PC-9 (cell line): ENCODE measurements at regions not wholly inside any gene's neighbourhood (a gene's known extent, or its start where the extent isn't known, plus 50 kb on each side); places are given as distances from the start of the nearest gene placed in this dataset.

Experiments
- BruUV-seq: library from RNA; stranded (reverse); fragments of 400-500 nt; replicated peaks from 2 replicates; lab custom pipeline; 2021; lab: Mats Ljungman, UMichigan
- CTCF ChIA-PET: fragments of 300-600 bp; sonication (Branson Sonifier 250); formaldehyde crosslinking; loops from one replicate; lab custom pipeline; 2022; ENCODE audit warnings: antibody characterized with exemption; lab: Charles Lee
- POLR2A ChIA-PET: fragments of 300-600 bp; sonication (Branson Sonifier 250); formaldehyde crosslinking; loops from one replicate; lab custom pipeline; 2022; ENCODE audit warnings: antibody characterized with exemption; ENCODE audit not compliant: unreplicated experiment; lab: Charles Lee
- DNase-seq, 2 experiments: peaks; one replicate each; pipeline versions ENCODE4 v3.0.0 to v3.0.0-alpha.2; 2015 to 2022; ENCODE audit warnings: mixed read lengths in 1 of 2
- H2AFZ ChIP-seq: fragments of 200-600 bp; sonication (generic); 2 replicates; pipeline ENCODE4 v1.8.1; 2017; ENCODE audit warnings: antibody characterized with exemption
- H3F3A ChIP-seq: fragments of 200-600 bp; sonication (generic); 2 replicates; pipeline ENCODE4 v1.8.1; 2017; ENCODE audit warnings: antibody characterized with exemption, mild to moderate bottlenecking, low read depth; ENCODE audit not compliant: insufficient read depth
- H3K27ac ChIP-seq: fragments of 200-600 bp; sonication (generic); 2 replicates; pipeline ENCODE4 v1.6.1; 2016; ENCODE audit warnings: mixed run types
- H3K27me3 ChIP-seq: fragments of 200-600 bp; sonication (generic); 2 replicates; pipeline ENCODE4 v1.6.1; 2016; ENCODE audit warnings: low read depth, mixed run types; ENCODE audit not compliant: insufficient read depth
- H3K36me3 ChIP-seq: fragments of 200-600 bp; sonication (generic); 2 replicates; pipeline ENCODE4 v1.6.1; 2016; ENCODE audit warnings: low read depth, mixed run types
- H3K4me1 ChIP-seq: fragments of 200-600 bp; sonication (generic); replicated peaks from 2 replicates; pipeline ENCODE4 v1.6.1; 2016; ENCODE audit warnings: mixed run types; ENCODE audit not compliant: insufficient read depth
- H3K4me2 ChIP-seq: fragments of 200-600 bp; sonication (generic); 2 replicates; pipeline ENCODE4 v1.6.1; 2017; ENCODE audit warnings: mixed run types
- H3K4me3 ChIP-seq: fragments of 200-600 bp; sonication (generic); 2 replicates; pipeline ENCODE4 v1.6.1; 2016; ENCODE audit warnings: mixed run types
- H3K79me2 ChIP-seq: fragments of 200-600 bp; sonication (generic); 2 replicates; pipeline ENCODE4 v1.6.1; 2017; ENCODE audit warnings: low read depth, mixed run types
- H3K9me2 ChIP-seq: fragments of 200-600 bp; sonication (generic); 2 replicates; pipeline ENCODE4 v1.8.1; 2017; ENCODE audit warnings: mild to moderate bottlenecking; ENCODE audit not compliant: insufficient read depth
- H3K9me3 ChIP-seq: fragments of 200-600 bp; sonication (generic); 2 replicates; pipeline ENCODE4 v1.8.1; 2016; ENCODE audit warnings: low read depth; ENCODE audit not compliant: insufficient read depth
- H4K20me1 ChIP-seq: fragments of 200-600 bp; sonication (generic); 2 replicates; pipeline ENCODE4 v1.8.1; 2017; ENCODE audit not compliant: insufficient read depth
- CTCF ChIP-seq: fragments of 200-600 bp; sonication (generic); conservative IDR thresholded peaks from 2 replicates; pipeline ENCODE4 v1.6.1; 2017; ENCODE audit warnings: mixed run types, antibody characterized with exemption, mild to moderate bottlenecking, moderate library complexity
- EZH2 ChIP-seq: fragments of 200-600 bp; sonication (generic); IDR thresholded peaks from 2 replicates; pipeline ENCODE4 v1.8.0; 2017; ENCODE audit warnings: antibody characterized with exemption, low read depth
- intact Hi-C: fragments of 100-400 bp; cut with micrococcal nuclease; formaldehyde crosslinking; loops from one replicate; pipeline ENCODE4 v1.10.0; 2022; ENCODE audit not compliant: unreplicated experiment

GRCh38 chr16:9446471-9447194 lies 355.2 kb downstream of the HAPSTR1 start:
- H3K4me1 ChIP-seq = no peaks in the 10 kb centered on the region
- intact Hi-C loops = no loop called here
- BruUV-seq = no TSS peak
- no peak for DNase-seq
- no peaks in the 10 kb centered on the region; the same call in 1 of the 2 replicates for H4K20me1 ChIP-seq
- H3K27me3 ChIP-seq = peaks cover 10% of the 10 kb centered on the region; the same call in 1 of the 2 replicates
- ChIA-PET POLR2A (no interaction called here), CTCF (no interaction called here)
- H3K4me2 ChIP-seq = no peak overlapping the region
- TF ChIP-seq CTCF (no peak), EZH2 (no peak)
- H3K79me2 ChIP-seq = no peaks in the 10 kb centered on the region
- H2AFZ ChIP-seq = no peak overlapping the region
- H3K9me3 ChIP-seq = no peaks in the 10 kb centered on the region
- no peaks in the 10 kb centered on the region for H3K36me3 ChIP-seq
- H3K4me3 ChIP-seq = no peak overlapping the region
- H3K9me2 ChIP-seq = no peaks in the 10 kb centered on the region; the same call in 1 of the 2 replicates
- no peak overlapping the region for H3K27ac ChIP-seq
- H3F3A ChIP-seq = no peaks in the 10 kb centered on the region

- H3K27me3 ChIP-seq = peaks cover 9% of the 10 kb centered on the region; the same call in 1 of the 2 replicates
- ChIA-PET CTCF (no interaction called here), POLR2A (no interaction called here)
- H3K9me3 ChIP-seq = no peaks in the 10 kb centered on the region
- no peak overlapping the region for H3K4me3 ChIP-seq
- H3K9me2 ChIP-seq = no peaks in the 10 kb centered on the region; the same call in 1 of the 2 replicates
- H2AFZ ChIP-seq = no peak overlapping the region
- no peaks in the 10 kb centered on the region for H3K36me3 ChIP-seq
- no peaks in the 10 kb centered on the region for H4K20me1 ChIP-seq
- no TSS peak for BruUV-seq
- no peak for DNase-seq
- no peak overlapping the region for H3K27ac ChIP-seq
- H3K79me2 ChIP-seq = no peaks in the 10 kb centered on the region
- intact Hi-C loops = no loop called here
- no peaks in the 10 kb centered on the region for H3K4me1 ChIP-seq
- no peaks in the 10 kb centered on the region for H3F3A ChIP-seq
- H3K4me2 ChIP-seq = no peak overlapping the region
- TF ChIP-seq EZH2 = no peak
- no peak for TF ChIP-seq CTCF
Observed at GRCh38 chr16:9447195-9447551, 355.7 kb downstream of the HAPSTR1 start.

GRCh38 chr16:9447699-9448098 lies 356.3 kb downstream of the HAPSTR1 start:
- Histone ChIP-seq H3K79me2 (no peaks in the 10 kb centered on the region), H3F3A (no peaks in the 10 kb centered on the region), H3K4me1 (no peaks in the 10 kb centered on the region), H3K4me3 (no peak overlapping the region), H3K9me3 (no peaks in the 10 kb centered on the region), H4K20me1 (no peaks in the 10 kb centered on the region), H3K4me2 (no peak overlapping the region), H3K9me2 (no peaks in the 10 kb centered on the region; the same call in 1 of the 2 replicates), H3K36me3 (no peaks in the 10 kb centered on the region), H3K27me3 (peaks cover 4% of the 10 kb centered on the region; the same call in 1 of the 2 replicates), H2AFZ (no peak overlapping the region), H3K27ac (no peak overlapping the region)
- intact Hi-C loops = no loop called here
- no TSS peak for BruUV-seq
- POLR2A ChIA-PET = no interaction called here
- CTCF ChIA-PET = no interaction called here
- DNase-seq = no peak
- TF ChIP-seq EZH2 (no peak), CTCF (no peak)
